SK-N-MC (cell line): ENCODE measurements at regions not wholly inside any gene's neighbourhood (a gene's known extent, or its start where the extent isn't known, plus 50 kb on each side); places are given as distances from the start of the nearest gene placed in this dataset.

Source experiments
- EZH2 ChIP-seq: fragments of 200-600 bp; sonication (generic); IDR thresholded peaks from one replicate; pipeline ENCODE4 v1.6.1; 2017; ENCODE audit warnings: antibody characterized with exemption
- FOXP2 ChIP-seq: optimal IDR thresholded peaks from 2 replicates; pipeline ENCODE3; 2011; ENCODE audit warnings: mild to moderate bottlenecking, moderate library complexity; ENCODE audit not compliant: insufficient read depth; ENCODE audit errors: extremely low read length, control extremely low read depth
- POLR2AphosphoS5 ChIP-seq: IDR thresholded peaks from 2 replicates; pipeline ENCODE4 v1.6.1; 2012; ENCODE audit warnings: mild to moderate bottlenecking, low read depth, low read length, borderline replicate concordance

DNA sequence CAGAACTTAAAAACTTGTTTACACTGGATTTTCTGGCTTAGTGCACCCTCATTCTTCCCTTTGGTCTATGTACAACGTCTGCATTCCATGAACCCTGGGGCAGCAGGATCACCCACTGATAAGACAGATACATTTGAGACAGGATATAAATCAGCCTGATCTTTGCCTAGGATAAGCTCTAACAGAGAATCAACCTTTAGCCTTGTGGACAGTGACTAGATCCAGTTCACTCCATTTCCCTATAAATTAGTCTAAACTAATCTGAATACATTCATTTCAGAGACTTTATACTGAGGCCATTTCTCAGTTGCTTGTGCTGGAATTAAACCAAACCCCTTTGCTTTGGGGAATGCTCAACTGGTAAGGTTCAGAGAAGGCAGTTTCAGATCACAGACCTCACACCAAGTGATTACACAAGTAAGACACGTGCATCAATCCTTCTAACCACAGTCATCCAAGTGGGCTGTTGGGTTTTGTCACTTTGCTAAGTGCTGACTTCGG, 639.8 kb upstream of the FZD8 start:
- no peak for TF ChIP-seq EZH2
- no peak for TF ChIP-seq POLR2AphosphoS5
- TF ChIP-seq FOXP2 = no peak
